GM13976 (cell line): ENCODE measurements at regions not wholly inside any gene's neighbourhood (a gene's known extent, or its start where the extent isn't known, plus 50 kb on each side); places are given as distances from the start of the nearest gene placed in this dataset.
"Not testable (repeated sequence)": the region's sequence is repeated elsewhere in the genome, so short reads cannot be mapped to it uniquely, and the experiment has no call there.

ENCODE experiments used
- DNase-seq: peaks from one replicate; pipeline ENCODE4 v3.0.0; 2012; ENCODE audit warnings: low spot score
- CTCF ChIP-seq: IDR thresholded peaks from 2 replicates; pipeline ENCODE4 v1.5.1; 2012; ENCODE audit warnings: borderline replicate concordance, mild to moderate bottlenecking; ENCODE audit not compliant: insufficient read depth; ENCODE audit errors: extremely low read depth, missing control alignments, control extremely low read depth
- in situ Hi-C: fragments of 300-500 bp; cut with MboI; formaldehyde crosslinking; loops from one replicate; pipeline ENCODE4 v1.12.0; 2022; ENCODE audit warnings: low sequenced_read_pairs, mixed read lengths, inconsistent platforms; ENCODE audit not compliant: unreplicated experiment

DNA sequence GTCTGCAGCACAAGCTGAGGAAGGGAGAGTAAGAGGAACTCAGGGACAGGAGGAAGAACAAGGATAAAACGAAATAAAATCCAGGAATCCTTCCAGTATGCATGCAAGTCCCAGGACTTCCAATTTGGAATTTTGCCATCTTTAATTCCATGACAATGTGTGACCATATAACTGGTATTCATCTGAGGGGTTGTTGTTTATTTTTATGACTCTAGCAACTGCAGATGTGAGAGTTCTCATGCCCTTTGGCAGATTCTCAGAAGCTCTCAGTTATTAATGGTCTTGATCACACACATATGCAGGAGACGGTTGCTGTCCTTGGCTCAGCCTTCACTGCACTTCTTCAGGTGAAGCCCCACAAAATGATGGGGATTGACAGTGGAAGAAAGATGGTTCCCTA lies 148.2 kb downstream of the SMIM20 start:
- in situ Hi-C loops, result loop anchor here (25.0 kb wide), 1 partner anchor 950 kb away; no protein-coding TSS in a partner anchor
- TF ChIP-seq CTCF, result no peak
- DNase-seq, result no peak

DNA sequence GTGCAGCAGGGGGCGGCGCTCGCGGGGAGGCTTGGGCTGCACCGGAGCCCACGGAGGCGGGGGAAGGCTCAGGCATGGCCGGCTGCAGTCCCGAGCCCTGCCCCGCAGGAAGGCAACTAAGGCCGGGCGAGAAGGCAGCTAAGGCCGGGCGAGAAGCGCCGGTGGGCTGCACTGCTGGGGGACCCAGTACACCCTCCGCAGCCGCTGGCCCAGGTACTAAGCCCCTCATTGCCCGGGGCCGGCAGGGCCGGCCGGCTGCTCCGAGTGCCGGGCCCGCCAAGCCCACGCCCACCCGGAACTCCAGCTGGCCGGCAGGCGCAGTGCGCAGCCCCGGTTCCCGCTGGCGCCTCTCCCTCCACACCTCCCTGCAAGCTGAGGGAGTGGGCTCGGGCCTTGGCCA lies 150.0 kb downstream of the SMIM20 start:
- not testable (repeated sequence) for DNase-seq
- in situ Hi-C loops, result loop anchor here (25.0 kb wide), 1 partner anchor 948 kb away; no protein-coding TSS in a partner anchor

DNA sequence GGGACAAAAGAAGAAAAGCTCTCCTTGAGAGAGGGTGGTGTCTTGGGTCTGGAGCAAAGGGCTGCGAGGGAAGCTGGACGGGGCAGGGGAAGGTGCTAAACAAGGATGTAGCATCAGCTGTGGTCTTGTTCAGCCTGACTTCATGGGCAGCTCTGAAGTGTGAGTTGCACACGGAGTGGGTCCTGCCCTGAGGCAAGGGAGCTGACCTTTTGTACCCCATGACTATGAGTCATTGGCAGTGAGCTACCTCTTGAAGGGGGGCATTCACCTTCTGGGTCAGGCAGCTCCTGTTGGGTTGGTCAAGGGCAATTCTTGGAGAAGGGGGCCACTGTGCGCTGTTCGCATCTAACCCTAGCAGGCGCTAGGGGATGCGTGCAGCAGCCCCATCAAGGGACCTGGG lies 151.8 kb downstream of the SMIM20 start:
- in situ Hi-C loops, result loop anchor here (25.0 kb wide), 1 partner anchor 946 kb away; no protein-coding TSS in a partner anchor
- no peak for TF ChIP-seq CTCF
- no peak for DNase-seq

- TF ChIP-seq CTCF, result no peak
- DNase-seq, result no peak
- in situ Hi-C loops, result loop anchor here (25.0 kb wide), 1 partner anchor 945 kb away; no protein-coding TSS in a partner anchor
Observed at GRCh38 chr4:26067035-26067434, 153.0 kb downstream of the SMIM20 start.

- in situ Hi-C loops, result loop anchor here (25.0 kb wide), 1 partner anchor 943 kb away; no protein-coding TSS in a partner anchor
- peak; percentile 50 for DNase-seq
- TF ChIP-seq CTCF, result peak; percentile 48
Observed at GRCh38 chr4:26069218-26069617, 155.2 kb downstream of the SMIM20 start.

GRCh38 chr4:26071688-26072087 lies 157.7 kb downstream of the SMIM20 start:
- no peak for TF ChIP-seq CTCF
- in situ Hi-C loops, result loop anchor here (10.0 to 25.0 kb wide), 3 partner anchors 253 to 941 kb away; partner anchors contain the start of gene RBPJ
- DNase-seq, result no peak

GRCh38 chr4:26073886-26074560 lies 160.0 kb downstream of the SMIM20 start:
- no peak for TF ChIP-seq CTCF
- in situ Hi-C loops, result loop anchor here (10.0 to 25.0 kb wide), 3 partner anchors 251 to 938 kb away; partner anchors contain the start of gene RBPJ
- no peak for DNase-seq
